H1 (cell line): ENCODE measurements at regions not wholly inside any gene's neighbourhood (a gene's known extent, or its start where the extent isn't known, plus 50 kb on each side); places are given as distances from the start of the nearest gene placed in this dataset.

Source experiments
- CTCF ChIA-PET: fragments of 300-600 bp; sonication (Branson Sonifier 250); formaldehyde crosslinking; loops from one replicate; lab custom pipeline; 2021; ENCODE audit not compliant: partially characterized antibody; lab: Charles Lee
- POLR2A ChIA-PET: fragments of 300-600 bp; sonication (Branson Sonifier 250); formaldehyde crosslinking; loops from one replicate; lab custom pipeline; 2021; ENCODE audit warnings: inconsistent platforms; ENCODE audit not compliant: partially characterized antibody; lab: Charles Lee
- DNase-seq, 2 experiments: peaks; one replicate each; pipeline versions ENCODE4 v3.0.0 to v3.0.0-alpha.2; 2010 to 2022; ENCODE audit warnings: low spot score in 2 of 2, low read depth in 1 of 2, mixed read lengths in 1 of 2
- FAIRE-seq: peaks from 2 replicates; lab custom pipeline; 2011; peaks lifted over from hg19 to GRCh38; lab: Jason Lieb, UNC
- H2AFZ ChIP-seq: 2 replicates; pipeline ENCODE4 v1.8.1; 2012; ENCODE audit warnings: low read length, inconsistent platforms
- H2AK5ac ChIP-seq: 2 replicates; pipeline ENCODE4 v1.6.1; 2013; ENCODE audit warnings: low read depth, low read length
- H2BK120ac ChIP-seq: replicated peaks from 2 replicates; pipeline ENCODE3; 2013; ENCODE audit warnings: low read depth, low read length, inconsistent platforms
- H2BK12ac ChIP-seq: 2 replicates; pipeline ENCODE4 v1.6.1; 2013; ENCODE audit warnings: low read depth, low read length
- H2BK15ac ChIP-seq: 2 replicates; pipeline ENCODE4 v1.6.1; 2013; ENCODE audit warnings: low read length
- H2BK20ac ChIP-seq: 2 replicates; pipeline ENCODE4 v1.6.1; 2013; ENCODE audit warnings: low read length
- H2BK5ac ChIP-seq: 2 replicates; pipeline ENCODE4 v1.6.1; 2013; ENCODE audit warnings: low read depth, low read length
- H3K14ac ChIP-seq: 2 replicates; pipeline ENCODE4 v1.6.1; 2013; ENCODE audit warnings: inconsistent platforms; ENCODE audit not compliant: insufficient read length
- H3K18ac ChIP-seq: 2 replicates; pipeline ENCODE4 v1.6.1; 2013; ENCODE audit warnings: low read length; ENCODE audit errors: extremely low read depth
- H3K23ac ChIP-seq: 2 replicates; pipeline ENCODE4 v1.6.1; 2013; ENCODE audit warnings: inconsistent platforms; ENCODE audit not compliant: insufficient read length
- H3K23me2 ChIP-seq: 2 replicates; pipeline ENCODE4 v1.6.1; 2013; ENCODE audit warnings: low read depth, low read length
- H3K27ac ChIP-seq: 2 replicates; pipeline ENCODE4 v1.6.1; 2011; ENCODE audit warnings: low read depth, low read length, inconsistent platforms
- H3K27me3 ChIP-seq, 4 experiments: replicated peaks in 1 of 4; 1 replicate in 1 of 4; 2 replicates in 3 of 4; pipeline versions ENCODE4 v1.6.1 to v1.8.1; 2011 to 2013; ENCODE audit warnings: low read length in 3 of 4, mild to moderate bottlenecking in 3 of 4, inconsistent platforms in 2 of 4, mixed read lengths in 2 of 4, moderate library complexity in 1 of 4; ENCODE audit not compliant: control insufficient read depth in 3 of 4, insufficient read depth in 3 of 4; ENCODE audit errors: extremely low read depth in 1 of 4
- H3K36me3 ChIP-seq, 4 experiments: 2 replicates each; pipeline versions ENCODE4 v1.6.1 to v1.8.1; 2011 to 2013; ENCODE audit warnings: mild to moderate bottlenecking in 4 of 4, low read length in 3 of 4, moderate library complexity in 2 of 4, control low read depth in 1 of 4, inconsistent platforms in 1 of 4; ENCODE audit not compliant: insufficient read depth in 4 of 4, control insufficient read depth in 2 of 4
- H3K4ac ChIP-seq: replicated peaks from 2 replicates; pipeline ENCODE3; 2013; ENCODE audit warnings: low read length, low read depth, mixed read lengths, inconsistent platforms; ENCODE audit not compliant: insufficient read length
- H3K4me1 ChIP-seq, 4 experiments: replicated peaks in 1 of 4; 1 replicate in 1 of 4; 2 replicates in 3 of 4; pipeline versions ENCODE4 v1.6.1 to v1.8.1; 2011 to 2013; ENCODE audit warnings: low read length in 3 of 4, inconsistent platforms in 2 of 4, mixed read lengths in 1 of 4; ENCODE audit not compliant: insufficient read depth in 4 of 4, control insufficient read depth in 3 of 4
- H3K4me2 ChIP-seq, 2 experiments: 2 replicates each; pipeline versions ENCODE4 v1.6.1 to v1.8.1; 2011 to 2013; ENCODE audit warnings: low read depth in 2 of 2, low read length in 2 of 2, control low read depth in 1 of 2, inconsistent platforms in 1 of 2, mild to moderate bottlenecking in 1 of 2; ENCODE audit not compliant: insufficient read depth in 1 of 2
- H3K4me3 ChIP-seq, 4 experiments: fragments of 200-600, 300-600 bp in 1 of 4; sonication (generic), shearing (Covaris generic), sonication (Bioruptor Twin) in 1 of 4; 2 replicates each; pipeline versions ENCODE4 v1.5.1 to v1.8.1; 2011 to 2016; ENCODE audit warnings: low read length in 4 of 4, low read depth in 3 of 4, control low read depth in 2 of 4, inconsistent platforms in 2 of 4, mild to moderate bottlenecking in 2 of 4, mixed read lengths in 1 of 4, moderate library complexity in 1 of 4; ENCODE audit not compliant: insufficient read depth in 2 of 4; ENCODE audit errors: extremely low read depth in 1 of 4
- H3K56ac ChIP-seq: replicated peaks from 2 replicates; pipeline ENCODE3; 2013; ENCODE audit warnings: low read depth, mild to moderate bottlenecking, mixed read lengths, low read length, inconsistent platforms; ENCODE audit not compliant: insufficient read length
- H3K79me1 ChIP-seq: 2 replicates; pipeline ENCODE4 v1.6.1; 2013; ENCODE audit warnings: low read depth, low read length, control low read depth
- H3K79me2 ChIP-seq, 2 experiments: 2 replicates each; pipeline versions ENCODE4 v1.6.1 to v1.8.1; 2012 to 2013; ENCODE audit warnings: low read length in 2 of 2, mild to moderate bottlenecking in 2 of 2, inconsistent platforms in 1 of 2; ENCODE audit not compliant: insufficient read depth in 2 of 2, control insufficient read depth in 1 of 2
- H3K9ac ChIP-seq, 4 experiments: replicated peaks in 1 of 4; 1 replicate in 1 of 4; 2 replicates in 3 of 4; pipeline versions ENCODE4 v1.6.1 to v1.8.1; 2011 to 2013; ENCODE audit warnings: low read depth in 3 of 4, low read length in 3 of 4, control low read depth in 2 of 4, mild to moderate bottlenecking in 2 of 4, moderate library complexity in 2 of 4, inconsistent platforms in 1 of 4; ENCODE audit errors: extremely low read depth in 1 of 4
- H3K9me3 ChIP-seq, 2 experiments: 2 replicates each; pipeline versions ENCODE4 v1.6.1 to v1.8.1; 2012 to 2013; ENCODE audit warnings: mild to moderate bottlenecking in 2 of 2, moderate library complexity in 2 of 2, control low read depth in 1 of 2, inconsistent platforms in 1 of 2, low read depth in 1 of 2, low read length in 1 of 2, mixed read lengths in 1 of 2; ENCODE audit not compliant: insufficient read depth in 2 of 2
- H4K20me1 ChIP-seq, 2 experiments: replicated peaks in 1 of 2; 2 replicates each; pipeline versions ENCODE3 to v1.8.1; 2011 to 2013; ENCODE audit warnings: inconsistent platforms in 2 of 2, low read length in 2 of 2, mild to moderate bottlenecking in 1 of 2; ENCODE audit not compliant: insufficient read depth in 2 of 2, control insufficient read depth in 1 of 2
- H4K5ac ChIP-seq: 2 replicates; pipeline ENCODE4 v1.6.1; 2013; ENCODE audit warnings: low read length, low read depth, mixed read lengths, inconsistent platforms; ENCODE audit not compliant: insufficient read length
- H4K8ac ChIP-seq: 2 replicates; pipeline ENCODE4 v1.8.0; 2013; ENCODE audit warnings: mild to moderate bottlenecking, moderate library complexity, low read length, inconsistent platforms; ENCODE audit not compliant: insufficient read depth; ENCODE audit errors: extremely low read depth
- H4K91ac ChIP-seq: replicated peaks from 2 replicates; pipeline ENCODE3; 2013; ENCODE audit warnings: low read length, mixed read lengths, inconsistent platforms; ENCODE audit not compliant: insufficient read length
- ASH2L ChIP-seq: fragments of 200-600, 300-600 bp; sonication (generic); IDR thresholded peaks from one replicate; pipeline ENCODE4 v1.7.1; 2017; ENCODE audit warnings: low read length
- CEBPB ChIP-seq: IDR thresholded peaks from 2 replicates; pipeline ENCODE4 v1.6.1; 2012; ENCODE audit warnings: low read depth, low read length
- HDAC2 ChIP-seq, 2 experiments: fragments of 300-600 bp in 1 of 2; sonication (generic) in 1 of 2; IDR thresholded peaks; 2 replicates each; pipeline ENCODE4 v1.6.1; 2011 to 2012; ENCODE audit warnings: low read depth in 2 of 2, low read length in 2 of 2, mild to moderate bottlenecking in 2 of 2, moderate library complexity in 2 of 2, borderline replicate concordance in 1 of 2, inconsistent platforms in 1 of 2
- POLR2A ChIP-seq, 2 experiments: IDR thresholded peaks; 1 replicate in 1 of 2; 2 replicates in 1 of 2; pipeline ENCODE4 v1.6.1; 2011; ENCODE audit warnings: low read depth in 2 of 2, low read length in 2 of 2, mild to moderate bottlenecking in 2 of 2; ENCODE audit errors: control extremely low read depth in 1 of 2
- RFX5 ChIP-seq: IDR thresholded peaks from 2 replicates; pipeline ENCODE4 v1.6.1; 2011; ENCODE audit warnings: low read depth, low read length, improper control_type of control experiment, borderline replicate concordance
- SRF ChIP-seq: IDR thresholded peaks from 2 replicates; pipeline ENCODE4 v1.6.1; 2011; ENCODE audit warnings: mild to moderate bottlenecking, low read depth, low read length, moderate library complexity
- TAF1 ChIP-seq: IDR thresholded peaks from 2 replicates; pipeline ENCODE4 v1.6.1; 2011; ENCODE audit warnings: mild to moderate bottlenecking, low read depth, low read length
- USF2 ChIP-seq: IDR thresholded peaks from 2 replicates; pipeline ENCODE4 v1.6.1; 2011; ENCODE audit warnings: low read length, improper control_type of control experiment
- WGBS, 2 experiments: shearing (Covaris generic) in 1 of 2; methylation state at CpG; one replicate each; pipeline versions ENCODE4 v1.1.6 to v1.1.7; 2013 to 2015; ENCODE audit warnings: low lambda C conversion rate in 2 of 2, mixed read lengths in 2 of 2, inconsistent platforms in 1 of 2, low coverage in 1 of 2, missing lambda C conversion rate in 1 of 2; ENCODE audit not compliant: insufficient replicate concordance in 2 of 2, insufficient coverage in 1 of 2, insufficient read length in 1 of 2; ENCODE audit errors: extremely low coverage in 1 of 2, missing lambda C conversion rate in 1 of 2; 5-methylcytosine and 5-hydroxymethylcytosine counted together

GRCh38 chr4:64062991-64063390 lies 346.3 kb downstream of the TECRL start:
- 95% methylated on average over 1 of the region's 1 CpG; no CpG with 5 or more reads in 1 of the 2 experiments for WGBS, 2 experiments
- Histone ChIP-seq H4K5ac (no peak overlapping the region), H3K9ac (no peak overlapping the region), H4K8ac (no peak overlapping the region), H2AK5ac (no peak overlapping the region), H3K9me3 (no peaks in the 10 kb centered on the region), H3K27me3 (no peaks in the 10 kb centered on the region), H3K56ac (no peak overlapping the region), H3K27ac (no peak overlapping the region), H3K23me2 (no peaks in the 10 kb centered on the region), H2AFZ (no peak overlapping the region), H2BK12ac (no peak overlapping the region), H3K4me2 (no peak overlapping the region), H2BK15ac (no peak overlapping the region), H2BK120ac (no peak overlapping the region), H2BK5ac (no peak overlapping the region), H3K79me2 (no peaks in the 10 kb centered on the region), H3K36me3 (no peaks in the 10 kb centered on the region), H2BK20ac (no peak overlapping the region), H3K79me1 (no peaks in the 10 kb centered on the region), H3K14ac (no peak overlapping the region), H4K91ac (no peak overlapping the region), H3K4ac (no peak overlapping the region), H3K4me1 (no peaks in the 10 kb centered on the region), H3K4me3 (no peak overlapping the region), H4K20me1 (no peaks in the 10 kb centered on the region), H3K18ac (no peak overlapping the region), H3K23ac (no peak overlapping the region)
- FAIRE-seq: no peak
- DNase-seq: no peak
- POLR2A ChIA-PET: no interaction called here
- CTCF ChIA-PET: no interaction called here
- TF ChIP-seq USF2 (no peak), RFX5 (no peak), HDAC2 (IDR thresholded peaks at IDR 0.05; ENCODE audit: borderline replicate concordance in 1 of 2, low read depth in 2 of 2, low read length in 2 of 2) (no peak), TAF1 (no peak), POLR2A (IDR thresholded peaks at IDR 0.05; ENCODE audit: control extremely low read depth in 1 of 2, low read depth in 2 of 2, low read length in 2 of 2) (no peak), SRF (no peak), CEBPB (no peak), ASH2L (no peak)
